Islet of Langerhans (tissue), 1 donor: ENCODE measurements at regions not wholly inside any gene's neighbourhood (a gene's known extent, or its start where the extent isn't known, plus 50 kb on each side); places are given as distances from the start of the nearest gene placed in this dataset.

Experiments used
- FAIRE-seq: peaks from one replicate; lab custom pipeline; 2011; peaks lifted over from hg19 to GRCh38; lab: Jason Lieb, UNC

- FAIRE-seq: no peak
These were observed 72.2 kb downstream of the PRDM9 start for GRCh38 chr5:23579566-23579965.

GRCh38 chr5:23583081-23583480, 75.7 kb downstream of the PRDM9 start:
- FAIRE-seq: no peak

- FAIRE-seq: no peak
These were observed 81.5 kb downstream of the PRDM9 start for GRCh38 chr5:23588841-23589326.

- FAIRE-seq: no peak
These were observed 83.8 kb downstream of the PRDM9 start for GRCh38 chr5:23591250-23591649.

- no peak for FAIRE-seq
These were observed 99.5 kb downstream of the PRDM9 start for GRCh38 chr5:23606927-23607326.

- FAIRE-seq: no peak
These were observed 105.3 kb downstream of the PRDM9 start for GRCh38 chr5:23612701-23613100.

GRCh38 chr5:23613566-23613965, 106.2 kb downstream of the PRDM9 start:
- no peak for FAIRE-seq

GRCh38 chr5:23614422-23614821, 107.0 kb downstream of the PRDM9 start:
- FAIRE-seq: no peak

GRCh38 chr5:23626961-23627360, 119.6 kb downstream of the PRDM9 start:
- FAIRE-seq: no peak

GRCh38 chr5:23627976-23628375, 120.6 kb downstream of the PRDM9 start:
- no peak for FAIRE-seq

GRCh38 chr5:23629396-23629795, 122.0 kb downstream of the PRDM9 start:
- no peak for FAIRE-seq

GRCh38 chr5:23631302-23632045, 124.1 kb downstream of the PRDM9 start:
- no peak for FAIRE-seq

GRCh38 chr5:23635938-23636337, 128.5 kb downstream of the PRDM9 start:
- no peak for FAIRE-seq

- FAIRE-seq: no peak
These were observed 131.9 kb downstream of the PRDM9 start for GRCh38 chr5:23639326-23639725.

- no peak for FAIRE-seq
These were observed 141.2 kb downstream of the PRDM9 start for GRCh38 chr5:23648656-23649055.

- no peak for FAIRE-seq
These were observed 142.2 kb downstream of the PRDM9 start for GRCh38 chr5:23649594-23649993.

- no peak for FAIRE-seq
These were observed 148.3 kb downstream of the PRDM9 start for GRCh38 chr5:23655674-23656073.

- FAIRE-seq: no peak
These were observed 168.0 kb downstream of the PRDM9 start for GRCh38 chr5:23675456-23675855.

- no peak for FAIRE-seq
These were observed 170.6 kb downstream of the PRDM9 start for GRCh38 chr5:23677996-23678395.

GRCh38 chr5:23684103-23684502, 176.7 kb downstream of the PRDM9 start:
- FAIRE-seq: no peak

- no peak for FAIRE-seq
These were observed 196.8 kb downstream of the PRDM9 start for GRCh38 chr5:23703940-23704855.

- FAIRE-seq: no peak
These were observed 210.1 kb downstream of the PRDM9 start for GRCh38 chr5:23717486-23717885.

- FAIRE-seq: no peak
These were observed 211.2 kb downstream of the PRDM9 start for GRCh38 chr5:23718564-23718963.
